ENCODE measurements at regions not wholly inside any gene's neighbourhood (a gene's known extent, or its start where the extent isn't known, plus 50 kb on each side); places are given as distances from the start of the nearest gene placed in this dataset.
"Not testable (repeated sequence)": the region's sequence is repeated elsewhere in the genome, so short reads cannot be mapped to it uniquely, and the experiment has no call there.

DNA sequence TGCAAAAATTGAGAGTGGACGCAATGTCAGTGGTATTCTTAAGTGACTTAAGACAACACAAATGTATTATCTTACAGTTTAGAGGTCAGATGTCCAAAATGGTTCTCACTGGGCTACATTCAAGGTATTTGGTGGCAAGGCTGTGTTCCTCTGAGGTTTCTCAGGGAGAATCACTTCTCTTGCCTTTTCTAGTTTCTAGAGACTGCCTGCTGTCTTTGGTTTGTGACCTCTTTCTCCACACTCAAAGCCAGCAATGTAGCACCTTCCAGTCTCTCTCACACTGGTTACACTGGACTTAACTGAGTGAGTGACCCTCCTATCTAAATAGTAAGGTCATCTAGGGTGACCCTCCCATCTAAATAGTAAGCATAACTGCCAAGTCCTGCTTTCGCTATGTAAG is 613.2 kb upstream of the COBL start:
- DNase-seq (ENCODE audit: low read depth): no peak

DNA sequence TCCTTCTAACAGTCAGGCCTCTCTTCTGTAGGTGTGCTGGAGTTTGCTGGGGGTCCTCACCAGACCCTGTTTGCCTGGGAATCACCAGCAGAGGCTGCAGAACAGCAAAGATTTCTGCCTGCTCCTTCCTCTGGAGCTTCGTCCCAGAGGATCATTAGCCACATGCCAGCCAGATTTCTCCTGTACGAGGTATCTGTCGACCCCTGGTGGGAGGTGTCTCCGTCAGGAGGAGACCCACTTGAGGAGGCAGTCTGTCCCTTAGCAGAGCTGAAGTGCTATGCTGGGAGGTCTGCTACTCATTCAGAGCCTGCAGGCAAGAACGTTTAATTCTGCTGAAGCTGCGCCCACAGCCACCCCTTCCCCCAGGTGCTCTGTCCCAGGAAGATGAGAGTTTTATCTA is 611.1 kb upstream of the COBL start:
- DNase-seq (ENCODE audit: low read depth): no peak

DNA sequence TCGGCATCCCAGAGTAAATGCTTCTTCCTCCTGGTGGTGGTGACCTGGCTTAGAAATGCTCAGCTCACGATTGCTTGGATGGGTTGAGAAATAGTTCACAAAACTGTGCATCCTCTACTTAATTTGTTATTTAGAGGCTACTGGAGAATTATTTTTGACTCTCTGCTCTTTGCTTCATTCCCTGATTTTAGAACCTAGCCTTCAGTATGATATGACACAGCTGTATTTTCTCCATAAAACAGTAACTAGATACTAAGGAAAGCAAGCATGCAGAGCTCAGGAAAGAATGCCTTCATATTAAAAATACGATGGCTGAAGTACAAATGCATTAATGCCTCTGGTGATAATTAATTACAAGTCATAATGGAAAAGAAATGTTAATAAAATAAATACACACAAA is 602.0 kb upstream of the COBL start:
- no peak for DNase-seq (ENCODE audit: low read depth)

DNA sequence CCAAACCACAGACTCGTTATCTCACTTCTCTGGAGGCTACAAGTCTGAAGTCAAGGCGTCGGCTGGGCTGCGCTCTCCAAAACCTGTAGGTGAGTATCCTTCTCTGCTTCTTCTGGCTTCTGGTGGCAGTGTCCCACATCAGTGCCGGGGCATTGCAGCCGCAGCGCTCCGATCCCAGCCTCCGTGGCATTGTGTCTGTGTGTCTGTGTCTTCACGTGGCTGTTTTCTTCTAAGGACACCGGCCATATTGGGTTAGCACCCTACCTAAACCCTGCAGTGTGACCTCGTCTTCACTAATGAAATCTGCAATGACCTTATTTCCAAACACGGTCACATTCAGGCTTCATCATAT is 584.9 kb upstream of the COBL start:
- no peak for DNase-seq (ENCODE audit: low read depth)

DNA sequence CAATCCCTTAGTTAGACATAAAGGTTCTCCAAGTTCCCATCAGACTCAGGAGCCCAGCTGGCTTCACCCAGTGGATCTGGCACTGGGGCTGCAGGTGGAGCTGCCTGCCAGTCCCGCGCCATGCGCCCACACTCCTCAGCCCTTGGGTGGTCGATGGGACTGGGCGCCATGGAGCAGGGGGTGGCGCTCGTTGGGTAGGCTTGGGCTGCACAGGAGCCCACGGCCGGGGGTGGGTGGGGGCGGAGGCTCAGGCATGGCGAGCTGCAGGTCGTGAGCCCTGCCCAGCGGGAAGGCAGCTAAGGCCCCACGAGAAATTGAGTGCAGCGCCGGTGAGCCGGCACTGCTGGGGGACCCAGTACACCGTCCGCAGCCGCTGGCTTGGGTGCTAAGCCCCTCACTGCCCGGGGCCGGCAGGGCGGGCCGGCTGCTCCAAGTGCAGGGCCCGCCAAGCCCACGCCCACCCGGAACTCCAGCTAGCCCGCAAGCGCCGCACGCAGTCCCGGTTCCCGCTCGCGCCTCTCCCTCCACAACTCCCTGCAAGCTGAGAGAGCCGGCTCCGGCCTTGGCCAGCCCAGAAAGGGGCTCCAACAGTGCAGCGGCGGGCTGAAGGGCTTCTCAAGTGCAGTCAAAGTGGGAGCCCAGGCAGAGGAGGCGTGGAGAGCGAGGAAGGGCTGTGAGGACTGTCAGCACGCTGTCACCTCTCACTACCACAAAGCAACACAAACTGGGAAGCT is 584.3 kb upstream of the COBL start:
- not testable (repeated sequence) for DNase-seq (ENCODE audit: low read depth)

DNA sequence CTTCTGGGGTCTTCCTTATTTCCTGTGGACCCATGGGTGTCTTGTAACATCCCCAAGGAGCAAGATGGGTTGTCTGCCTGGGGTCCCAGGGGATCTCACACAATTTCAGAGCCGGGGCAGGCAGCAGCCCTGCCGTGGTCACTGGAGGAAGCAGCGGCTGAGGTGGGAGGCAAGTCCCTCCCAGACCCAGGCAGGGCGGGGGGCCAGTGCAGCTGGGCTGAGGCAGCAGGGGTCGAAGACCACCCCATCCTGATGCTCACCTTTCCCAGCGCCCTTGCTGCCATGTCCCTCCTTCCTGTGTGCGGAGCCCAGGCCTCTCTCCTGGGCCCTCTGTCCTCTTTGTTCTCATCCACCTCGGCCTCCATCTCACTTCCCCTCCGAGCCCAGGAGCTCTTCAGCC is 583.0 kb upstream of the COBL start:
- no peak for DNase-seq (ENCODE audit: low read depth)

DNA sequence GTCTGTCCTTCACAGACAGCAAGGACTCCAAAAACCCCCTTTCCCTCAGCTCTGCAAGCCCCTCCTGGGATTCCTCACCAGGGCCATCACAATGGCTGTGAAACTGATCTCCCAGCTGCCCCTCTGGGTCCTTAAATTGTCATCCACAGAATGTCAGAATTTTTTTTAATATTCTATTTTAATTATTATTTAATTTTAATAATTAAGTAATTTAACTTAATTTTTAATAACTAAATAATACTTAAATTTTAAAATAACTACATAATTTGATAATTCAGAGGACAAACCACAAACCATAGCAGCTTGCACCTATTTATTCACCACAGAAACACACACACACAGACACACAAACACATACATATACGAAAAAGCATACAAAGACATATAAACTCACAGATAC is 565.8 kb upstream of the COBL start:
- DNase-seq (ENCODE audit: low read depth): no peak

DNA sequence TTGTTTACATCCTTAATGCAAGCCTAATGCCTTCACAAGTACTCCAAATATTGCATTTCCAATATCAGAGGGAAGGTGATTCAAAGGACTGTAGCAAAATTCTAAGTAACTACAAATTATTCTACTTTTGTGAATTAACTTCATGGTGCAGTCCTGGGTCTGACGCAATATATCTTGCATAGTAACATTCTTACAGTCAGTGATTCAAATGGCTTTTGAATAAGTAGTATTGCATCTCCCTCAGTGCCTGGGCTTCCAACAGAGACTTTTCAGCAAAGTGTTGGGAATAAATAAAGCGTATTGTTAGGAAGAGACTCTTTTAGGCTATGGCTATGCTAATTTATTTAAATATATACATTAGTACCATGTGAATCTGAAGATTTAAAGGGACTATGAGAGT is 564.7 kb upstream of the COBL start:
- no peak for DNase-seq (ENCODE audit: low read depth)

DNA sequence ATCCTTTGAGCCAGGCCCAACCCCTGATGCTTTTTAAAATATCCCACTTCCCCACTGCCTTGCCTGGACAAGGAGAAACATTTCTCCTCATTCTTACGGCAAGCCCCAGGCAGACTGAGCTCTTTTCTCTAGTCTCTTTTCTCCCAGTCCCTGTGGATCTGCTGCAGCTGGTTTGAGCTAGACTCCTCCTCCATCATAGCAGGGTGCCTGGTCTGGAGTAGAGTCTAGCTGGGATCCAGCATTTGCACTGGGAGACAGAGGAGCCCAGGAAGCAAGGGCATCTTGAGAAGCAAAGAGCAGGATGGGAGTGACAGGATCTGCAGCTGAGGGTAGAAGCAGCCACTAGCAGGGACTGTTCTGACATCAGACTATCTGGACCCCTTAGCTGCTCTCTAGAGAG is 562.3 kb upstream of the COBL start:
- DNase-seq (ENCODE audit: low read depth): no peak

DNA sequence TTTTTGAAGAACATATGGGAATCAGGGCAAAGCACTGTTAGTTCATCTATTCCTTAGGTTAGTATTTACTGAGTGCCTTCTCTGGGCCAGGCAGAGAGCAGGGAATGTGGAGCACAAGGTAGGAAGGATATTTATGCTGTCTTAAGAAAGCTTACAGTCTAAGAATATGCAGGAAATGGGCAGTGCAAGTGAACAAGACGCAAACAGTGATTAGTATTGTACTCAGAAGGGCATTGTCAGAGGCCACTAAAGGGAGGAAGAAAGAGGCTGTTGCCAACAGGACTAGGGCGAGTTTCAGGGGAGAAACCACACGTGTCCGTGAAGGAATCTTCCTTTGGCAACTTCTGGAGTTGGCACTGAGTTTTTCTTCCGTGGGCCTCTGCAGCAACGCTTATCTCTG is 552.8 kb upstream of the COBL start:
- DNase-seq (ENCODE audit: low read depth): no peak

DNA sequence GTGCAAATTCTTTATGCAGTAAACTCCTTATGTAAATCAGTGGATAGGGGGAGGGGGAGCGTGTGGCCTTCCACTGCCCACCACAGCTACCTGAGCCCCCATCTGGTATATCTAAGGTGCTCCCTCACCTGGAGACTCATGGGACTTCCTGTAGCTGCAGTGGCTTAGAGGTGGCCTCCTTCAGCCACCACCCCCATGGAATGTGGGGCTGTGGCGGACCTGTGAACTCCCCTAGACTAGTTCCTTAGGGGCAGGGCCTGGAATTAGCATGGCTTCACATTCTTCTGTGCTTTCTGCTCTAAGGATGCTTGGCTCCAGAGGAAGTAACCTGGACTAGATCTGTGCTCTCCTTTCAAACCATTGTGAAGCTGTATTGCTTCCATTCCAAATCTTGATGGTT is 550.5 kb upstream of the COBL start:
- DNase-seq (ENCODE audit: low read depth): no peak

DNA sequence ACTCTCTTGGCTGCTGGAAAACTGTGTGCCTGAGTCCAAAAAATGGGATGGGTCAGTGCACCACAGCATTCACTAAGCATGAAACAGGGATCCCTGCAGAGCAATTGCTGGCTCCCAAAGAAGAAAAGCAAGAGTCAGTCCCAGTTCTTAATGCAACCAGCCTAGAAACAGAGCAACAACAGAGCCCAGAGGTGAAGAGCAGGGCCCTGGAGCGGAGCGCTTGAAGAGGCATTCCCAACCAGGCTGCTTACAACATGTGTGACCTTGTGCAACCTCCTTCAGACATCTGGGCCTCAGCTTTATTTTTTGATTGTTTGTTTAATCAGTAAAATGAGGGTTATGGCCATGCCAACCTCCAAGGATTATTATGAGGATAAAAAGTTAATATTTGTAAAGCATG is 543.7 kb upstream of the COBL start:
- no peak for DNase-seq (ENCODE audit: low read depth)

DNA sequence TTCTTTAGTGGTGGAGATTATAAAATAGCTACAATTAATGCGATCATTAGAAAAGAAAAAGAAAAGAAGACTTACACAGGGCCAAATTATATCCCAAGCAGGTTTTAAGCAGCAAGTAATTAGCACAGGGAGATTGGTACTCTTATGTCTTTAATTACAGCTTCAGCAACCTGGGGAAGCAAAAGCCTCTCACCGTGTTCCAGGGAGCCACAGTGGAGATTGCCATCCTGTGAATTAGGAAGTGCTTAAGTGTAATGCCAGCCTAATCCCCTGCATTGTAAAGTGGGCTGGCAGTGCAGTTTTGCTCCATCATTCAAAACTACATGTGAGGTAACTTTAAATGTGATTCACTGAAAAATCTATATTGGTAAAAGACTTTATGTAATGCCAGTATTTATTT is 533.5 kb upstream of the COBL start:
- no peak for DNase-seq (ENCODE audit: low read depth)

DNA sequence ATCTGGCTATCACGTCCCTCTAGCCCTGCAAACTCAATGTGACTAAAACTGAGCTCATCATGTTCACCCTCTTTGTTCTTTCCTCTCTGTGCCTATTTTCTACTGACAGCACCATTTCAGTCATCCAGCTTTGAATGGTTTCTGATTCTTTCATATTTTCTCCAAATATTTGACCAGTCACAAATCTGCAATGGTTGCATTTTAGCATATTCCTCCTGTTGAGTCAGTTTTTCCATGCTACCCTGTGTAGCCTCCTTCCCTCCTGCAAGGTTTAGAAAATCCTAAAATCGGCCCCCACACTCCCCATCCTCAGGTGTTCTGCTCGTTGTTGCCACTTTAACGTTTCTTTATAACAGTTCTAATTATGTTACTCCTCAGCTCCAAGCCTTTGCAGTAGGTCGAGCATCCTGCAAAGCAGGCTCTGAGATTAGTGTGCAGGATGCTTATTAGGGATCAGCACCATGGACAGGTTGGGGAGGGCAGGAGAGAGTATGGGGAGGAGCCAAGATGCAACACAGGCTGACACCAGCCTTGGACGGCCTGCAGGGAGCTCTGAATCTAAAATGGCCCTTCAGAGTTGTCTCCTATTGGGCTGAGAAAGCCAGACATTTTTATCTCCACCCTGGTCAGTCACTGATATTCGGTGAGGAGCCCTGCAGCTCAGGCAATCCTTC is 531.0 kb upstream of the COBL start:
- DNase-seq (ENCODE audit: low read depth): no peak

DNA sequence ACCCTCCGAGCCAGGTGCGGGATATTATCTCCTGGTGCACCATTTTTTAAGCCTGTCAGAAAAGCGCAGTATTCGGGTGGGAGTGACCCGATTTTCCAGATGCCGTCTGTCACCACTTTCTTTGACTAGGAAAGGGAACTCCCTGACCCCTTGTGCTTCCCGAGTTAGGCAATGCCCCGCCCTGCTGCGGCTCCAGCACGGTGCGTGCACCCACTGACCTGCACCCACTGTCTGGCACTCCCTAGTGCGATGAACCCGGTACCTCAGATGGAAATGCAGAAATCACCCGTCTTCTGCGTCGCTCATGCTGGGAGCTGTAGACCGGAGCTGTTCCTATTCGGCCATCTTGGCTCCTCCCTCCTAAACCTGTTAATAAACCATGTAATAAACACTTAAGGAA is 522.5 kb upstream of the COBL start:
- DNase-seq (ENCODE audit: low read depth): not testable (repeated sequence)

DNA sequence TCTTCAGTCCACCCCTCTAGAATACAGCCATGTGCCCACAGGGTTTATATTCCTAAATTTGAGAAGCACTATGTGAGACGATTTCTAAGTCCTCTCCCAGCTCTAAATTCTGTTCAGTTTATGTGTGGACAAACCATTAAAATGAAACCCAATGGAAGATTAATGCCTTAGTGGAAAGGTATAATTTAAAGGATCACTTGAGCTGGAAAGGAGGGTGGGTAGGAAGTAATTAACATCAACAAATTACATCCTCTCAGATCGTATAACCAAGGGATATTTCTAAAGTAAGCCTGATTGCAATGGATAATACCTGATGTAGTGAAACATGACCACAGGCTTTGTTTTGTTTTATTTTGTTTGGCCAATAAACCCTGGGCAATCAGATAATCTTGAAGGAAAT is 511.0 kb upstream of the COBL start:
- DNase-seq (ENCODE audit: low read depth): no peak

DNA sequence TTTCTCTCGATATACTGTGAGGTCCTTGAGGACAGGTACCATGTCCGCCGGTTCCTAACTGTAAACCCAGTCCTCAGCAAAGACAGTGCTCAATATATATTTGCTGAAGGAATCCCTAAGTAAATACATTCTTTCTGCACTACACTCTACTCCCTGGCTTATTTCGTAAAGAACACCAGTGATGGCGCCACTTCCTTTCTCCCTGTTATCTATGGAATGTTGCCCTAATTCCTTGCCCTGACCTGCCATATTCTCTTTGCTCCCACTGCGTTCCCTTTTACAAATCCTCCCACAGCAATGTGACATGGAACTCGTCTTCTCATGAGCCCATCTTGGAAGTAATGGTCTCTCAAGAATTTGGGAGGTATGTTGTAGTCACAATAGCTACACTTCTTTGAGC is 507.4 kb upstream of the COBL start:
- no peak for DNase-seq (ENCODE audit: low read depth)

DNA sequence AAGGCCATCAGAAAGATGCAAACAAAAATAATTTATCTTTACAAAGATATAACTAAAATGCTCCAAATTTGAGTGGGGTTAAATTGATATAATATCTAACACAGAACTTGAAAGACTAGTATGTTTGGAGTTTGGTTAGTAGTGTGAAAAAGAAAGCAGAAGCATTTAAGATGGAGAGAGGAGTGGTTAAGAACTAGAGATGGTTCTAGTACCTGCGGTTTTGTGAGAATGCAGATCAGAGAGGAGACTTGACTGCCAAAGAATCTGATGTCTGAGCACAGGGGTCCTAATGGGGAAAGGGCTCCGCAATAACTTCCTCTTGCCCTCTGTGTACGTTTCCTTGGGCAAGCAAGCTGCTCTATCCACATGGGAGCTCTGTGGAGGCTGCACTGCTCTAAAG is 506.8 kb upstream of the COBL start:
- DNase-seq (ENCODE audit: low read depth): no peak

DNA sequence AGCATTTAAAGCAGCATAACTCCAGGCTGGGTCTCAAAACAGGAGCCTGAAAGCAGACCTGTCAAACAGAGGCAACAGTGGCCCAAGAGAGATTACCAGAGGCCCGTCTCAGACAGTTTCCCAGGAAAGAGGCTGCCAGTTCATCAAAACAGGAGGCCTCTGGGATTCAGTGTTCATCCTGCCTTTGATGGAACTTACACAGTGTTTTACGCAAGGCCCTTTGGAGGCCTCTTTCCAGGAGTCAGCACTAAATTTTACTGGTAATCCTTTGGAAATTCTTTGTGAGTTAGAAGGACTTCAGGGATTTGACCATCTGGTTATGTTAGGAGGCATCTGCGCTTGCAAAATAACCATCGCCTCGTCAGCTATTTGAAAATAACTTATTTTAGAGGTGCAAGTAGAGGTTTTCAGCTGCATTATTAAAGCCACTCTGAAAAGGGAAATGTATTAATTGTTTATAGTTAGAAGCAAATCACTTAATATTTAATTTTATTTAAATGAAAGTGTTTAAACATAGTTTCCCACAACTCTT is 501.2 kb upstream of the COBL start:
- DNase-seq (ENCODE audit: low read depth): no peak

DNA sequence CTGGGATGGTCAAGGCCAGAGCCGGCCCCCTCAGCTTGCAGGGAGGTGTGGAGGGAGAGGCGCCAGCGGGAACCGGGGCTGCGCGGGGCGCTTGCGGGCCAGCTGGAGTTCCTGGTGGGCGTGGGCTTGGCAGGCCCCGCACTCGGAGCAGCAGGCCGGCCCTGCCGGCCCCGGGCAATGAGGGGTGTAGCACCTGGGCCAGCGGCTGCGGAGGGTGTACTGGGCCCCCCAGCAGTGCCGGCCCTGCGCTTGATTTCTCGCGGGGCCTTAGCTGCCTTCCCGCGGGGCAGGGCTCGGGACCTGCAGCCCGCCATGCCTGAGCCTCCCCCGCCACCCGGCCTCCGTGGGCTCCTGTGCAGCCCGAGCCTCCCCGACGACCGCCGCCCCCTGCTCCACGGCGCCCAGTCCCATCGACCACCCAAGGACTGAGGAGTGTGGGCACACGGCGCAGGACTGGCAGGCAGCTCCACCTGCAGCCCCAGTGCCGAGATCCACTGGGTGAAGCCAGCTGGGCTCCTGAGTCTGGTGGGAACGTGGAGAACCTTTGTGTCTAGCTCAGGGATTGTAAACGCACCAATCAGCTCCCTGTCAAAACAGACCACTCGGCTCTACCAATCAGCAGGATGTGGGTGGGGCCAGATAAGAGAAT is 489.3 kb upstream of the COBL start:
- not testable (repeated sequence) for DNase-seq (ENCODE audit: low read depth)

DNA sequence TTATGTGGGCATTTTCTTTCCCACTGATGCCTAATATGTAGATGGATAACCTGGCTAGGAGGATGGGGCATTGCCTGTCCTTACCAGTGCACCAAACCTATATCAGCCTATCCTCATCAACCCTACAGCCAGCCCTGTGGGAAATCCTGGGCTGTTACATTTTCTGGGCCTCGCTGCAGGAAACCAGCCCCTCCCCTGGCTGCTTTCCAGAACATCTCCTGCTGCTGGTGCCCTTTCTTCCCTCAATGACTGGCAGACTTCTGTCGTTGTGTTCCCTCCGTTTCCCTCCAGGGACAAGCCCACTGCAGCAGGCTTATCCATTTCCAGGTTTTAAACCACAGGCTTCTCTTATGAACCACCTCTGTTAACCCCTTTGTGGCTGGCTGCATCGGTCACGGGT is 486.1 kb upstream of the COBL start:
- no peak for DNase-seq (ENCODE audit: low read depth)

DNA sequence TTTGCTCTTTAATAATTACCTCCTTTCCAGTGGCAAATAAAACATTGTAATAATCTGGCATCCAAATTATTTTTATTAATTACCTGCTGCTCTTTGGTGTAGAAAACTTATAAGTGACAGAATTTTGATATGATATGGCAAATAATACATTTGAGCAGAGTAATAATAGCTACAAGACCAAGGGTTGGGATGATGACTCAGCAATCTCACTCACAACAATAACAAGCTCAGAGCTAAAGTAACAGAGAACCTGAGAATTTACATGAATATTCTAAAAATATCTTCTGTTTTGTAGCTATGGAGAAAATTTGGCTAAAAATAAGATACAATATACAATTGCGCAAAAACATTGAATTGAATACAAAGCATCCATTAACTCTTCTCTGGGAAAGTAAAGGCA is 480.8 kb upstream of the COBL start:
- no peak for DNase-seq (ENCODE audit: low read depth)

DNA sequence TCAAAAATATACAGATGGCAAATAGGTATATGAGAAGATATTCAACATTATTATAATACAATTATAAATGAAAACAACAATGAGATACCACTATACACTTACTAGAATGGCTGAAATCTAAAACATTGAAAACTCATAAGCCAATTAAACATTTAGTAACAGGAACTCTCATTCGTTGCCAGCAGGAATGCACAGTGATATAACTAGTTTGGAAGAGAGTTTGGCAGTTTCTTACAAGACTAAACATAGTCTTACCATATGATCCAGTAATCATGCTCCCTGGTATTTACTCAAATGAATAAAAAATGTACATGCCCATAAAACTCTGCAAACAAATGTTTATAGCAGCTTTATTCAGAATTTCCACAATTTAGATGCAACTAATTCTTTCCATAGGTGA is 476.2 kb upstream of the COBL start:
- DNase-seq (ENCODE audit: low read depth): no peak

DNA sequence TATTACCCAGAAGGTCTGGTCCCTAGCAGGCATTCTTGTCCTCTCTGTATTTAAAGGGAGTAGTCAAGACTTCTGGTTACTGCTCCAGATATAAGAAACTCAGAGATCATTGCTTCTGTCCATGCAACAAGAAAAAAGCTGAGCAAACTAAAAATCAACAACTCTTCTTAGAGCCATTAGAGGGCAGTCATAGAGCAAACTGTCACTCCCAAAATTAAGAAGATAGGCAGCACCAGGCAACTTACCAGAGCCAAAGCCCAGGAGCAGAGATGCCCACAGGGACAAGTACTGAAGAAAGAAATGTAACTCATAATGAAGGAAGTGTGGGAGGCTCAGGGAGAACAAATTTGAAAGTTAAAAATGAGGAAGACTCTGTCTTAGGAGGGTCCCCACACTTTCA is 472.9 kb upstream of the COBL start:
- DNase-seq (ENCODE audit: low read depth): no peak

All from HS-5 (cell line).